ENCODE measurements at regions not wholly inside any gene's neighbourhood (a gene's known extent, or its start where the extent isn't known, plus 50 kb on each side); places are given as distances from the start of the nearest gene placed in this dataset.

DNA sequence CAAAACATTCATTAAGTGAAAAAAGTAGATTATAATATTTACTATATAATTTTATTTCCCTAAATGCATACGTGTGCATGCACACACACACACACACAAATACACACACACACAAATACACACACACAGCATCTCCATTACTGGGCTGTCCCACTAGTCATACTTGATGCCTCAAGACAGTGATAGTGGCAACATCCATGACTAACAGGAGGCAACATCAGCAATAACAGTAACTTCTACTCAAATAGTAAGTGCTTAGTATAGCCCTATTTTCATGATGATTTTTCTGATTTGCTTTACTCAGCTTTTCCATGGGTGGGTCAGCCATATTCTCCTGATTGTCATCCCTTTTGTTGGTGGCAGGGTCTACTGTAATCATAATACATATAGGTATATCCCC is 325.9 kb upstream of the TEX13C start:
- DNase-seq = no peak

DNA sequence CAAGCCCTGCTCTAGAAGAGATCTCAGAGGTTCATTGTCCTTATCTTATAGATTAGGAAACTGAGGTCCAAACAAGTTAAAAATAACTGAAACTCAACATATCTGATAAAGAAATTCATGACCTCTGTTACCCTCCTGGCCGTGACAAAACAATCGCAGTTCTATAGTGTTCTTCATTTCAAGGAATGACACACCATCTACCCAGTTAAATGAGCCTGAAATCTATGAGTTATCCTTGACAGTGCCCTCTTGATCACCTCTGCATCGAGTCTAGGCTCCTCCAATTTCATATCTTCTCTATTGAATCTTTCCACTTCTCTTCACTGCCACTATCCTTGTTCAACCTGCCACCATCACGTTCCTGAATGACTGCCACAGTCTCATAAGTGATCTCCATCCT is 325.3 kb upstream of the TEX13C start:
- DNase-seq = no peak

DNA sequence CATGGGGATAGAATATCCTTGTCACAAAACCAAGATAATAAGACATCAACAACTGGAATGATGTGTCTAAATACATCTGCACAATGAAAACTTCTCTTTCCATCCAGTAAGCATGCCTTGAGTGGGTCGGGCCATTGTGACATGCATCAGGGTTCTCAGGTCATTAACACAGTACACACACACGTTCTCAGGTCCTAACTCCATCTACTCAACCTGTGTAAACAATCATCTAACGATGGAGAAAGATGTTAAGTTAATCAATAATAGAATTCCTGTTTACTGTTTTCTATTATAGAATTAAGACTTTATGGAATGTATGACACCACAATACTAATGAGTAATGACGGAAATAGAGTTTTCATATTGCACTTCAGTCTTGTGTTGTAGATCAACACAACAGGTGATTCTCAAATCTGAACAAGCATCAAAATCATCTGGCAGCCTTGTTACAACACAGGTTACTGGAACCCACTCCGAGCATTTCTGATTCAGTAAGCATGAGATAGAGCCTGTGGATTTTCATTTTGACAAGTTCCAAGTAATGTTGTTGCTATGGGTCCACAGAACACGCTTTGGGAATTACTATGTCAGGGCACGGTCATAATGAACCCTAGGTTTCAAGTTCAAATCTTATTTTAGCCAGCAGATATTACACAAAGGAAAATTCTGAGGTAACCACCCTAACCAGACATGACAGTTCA is 315.8 kb upstream of the TEX13C start:
- no peak for DNase-seq

DNA sequence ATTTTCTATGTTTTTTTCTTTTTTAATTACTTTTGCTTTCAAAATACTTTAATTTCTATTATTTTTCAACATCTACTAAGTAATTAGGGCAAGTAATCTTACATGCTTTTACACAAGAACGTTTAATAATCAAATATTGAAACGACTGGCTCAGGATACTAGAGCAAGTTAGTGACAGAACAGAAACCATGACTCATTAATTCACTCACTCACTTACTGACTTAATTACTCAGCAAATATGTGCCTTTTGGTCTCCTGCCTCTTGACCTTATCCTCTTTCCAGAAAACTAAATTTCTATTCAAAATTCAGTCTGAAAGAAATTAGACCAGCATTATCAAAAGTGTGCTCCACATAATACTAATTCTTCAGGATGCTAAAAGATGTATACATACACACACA is 314.9 kb upstream of the TEX13C start:
- no peak for DNase-seq

DNA sequence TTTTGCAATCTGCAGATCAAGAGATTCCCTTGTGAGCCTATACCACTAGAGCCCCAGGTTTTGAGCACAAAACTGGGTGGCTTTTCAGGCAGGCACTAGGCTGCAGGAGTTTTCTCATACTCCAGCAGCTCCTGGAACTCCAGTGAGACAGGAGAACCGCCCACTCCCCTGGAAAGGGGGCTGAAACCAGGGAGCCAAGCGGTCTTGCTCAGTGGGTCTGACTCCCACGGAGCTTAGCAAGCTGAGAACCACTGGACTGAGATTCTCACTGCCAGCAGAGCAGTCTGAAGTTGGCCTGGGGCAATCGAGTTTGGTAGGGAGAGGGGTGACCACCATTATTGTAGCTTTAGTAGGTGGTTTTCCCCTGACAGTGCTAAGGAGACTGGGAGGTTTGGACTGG is 313.8 kb upstream of the TEX13C start:
- no peak for DNase-seq

DNA sequence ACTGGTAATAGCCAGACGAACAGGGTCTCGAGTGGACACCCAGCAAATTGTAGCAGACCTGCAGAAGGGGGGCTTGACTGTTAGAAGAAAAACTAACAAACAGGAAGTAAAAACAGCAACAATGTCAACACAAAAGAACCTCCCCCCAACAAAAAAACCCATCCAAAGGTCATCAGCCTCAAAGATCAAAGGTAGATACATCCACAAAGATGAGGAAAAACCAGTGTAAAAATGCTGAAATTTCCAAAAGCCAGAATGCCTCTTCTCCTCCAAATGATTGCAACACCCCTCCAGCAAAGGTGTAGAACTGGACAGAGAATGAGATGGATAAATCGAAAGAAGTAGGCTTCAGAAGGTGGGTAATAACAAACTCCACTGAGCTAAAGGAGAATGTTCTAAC is 313.0 kb upstream of the TEX13C start:
- no peak for DNase-seq

DNA sequence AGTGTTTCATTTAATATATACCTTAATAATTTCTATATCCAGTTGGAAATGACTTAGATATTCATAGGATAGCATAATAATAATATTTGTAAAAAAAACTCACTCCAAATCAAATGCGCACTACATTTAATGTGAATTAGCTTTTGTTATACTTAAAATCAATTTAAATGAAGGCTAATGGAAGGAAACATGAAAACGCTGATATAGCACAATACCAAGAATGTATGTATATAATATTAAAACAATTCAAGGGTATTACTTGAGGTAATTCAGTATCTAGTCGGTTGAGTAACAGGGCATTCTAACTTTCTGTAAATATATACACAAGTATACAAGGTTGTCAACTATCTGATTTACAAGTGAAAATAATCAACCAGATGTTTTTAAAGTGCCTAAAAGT is 307.1 kb upstream of the TEX13C start:
- no peak for DNase-seq

DNA sequence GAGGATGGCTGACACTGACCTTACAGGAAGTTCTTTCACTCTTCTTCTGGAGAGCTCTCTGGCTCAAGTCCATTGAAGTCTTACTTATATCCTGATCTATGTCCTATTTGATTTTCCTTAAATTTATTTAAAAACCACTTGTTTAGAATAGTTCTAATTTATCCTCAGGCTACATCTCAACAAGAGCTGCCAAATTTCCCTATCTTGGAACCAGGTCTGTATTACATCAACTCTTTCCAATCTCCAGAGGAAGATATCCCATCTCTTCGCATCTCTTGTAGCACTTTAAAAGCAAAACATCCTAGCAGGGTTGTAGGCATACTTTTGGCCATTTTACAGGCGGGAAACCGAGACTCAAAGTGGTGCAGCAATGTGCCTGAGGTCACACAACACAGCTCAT is 290.5 kb upstream of the TEX13C start:
- no peak for DNase-seq

Data from amygdala (tissue), 56 donors.